A549 (cell line): ENCODE measurements at regions not wholly inside any gene's neighbourhood (a gene's known extent, or its start where the extent isn't known, plus 50 kb on each side); places are given as distances from the start of the nearest gene placed in this dataset.
"Not testable (repeated sequence)": the region's sequence is repeated elsewhere in the genome, so short reads cannot be mapped to it uniquely, and the experiment has no call there.

Source experiments
- BHLHE40 ChIP-seq: IDR thresholded peaks from 2 replicates; pipeline ENCODE4 v1.6.1; 2012; ENCODE audit warnings: low read depth, low read length, inconsistent platforms
- CHD2 ChIP-seq: fragments of 150-350 bp; IDR thresholded peaks from 2 replicates; pipeline ENCODE4 v1.6.1; 2014; ENCODE audit warnings: low read length; ENCODE audit not compliant: partially characterized antibody
- CHD4 ChIP-seq: fragments of 200-600 bp; sonication (generic); IDR thresholded peaks from 2 replicates; pipeline ENCODE4 v1.6.1; 2016; ENCODE audit warnings: antibody characterized with exemption, mild to moderate bottlenecking, borderline replicate concordance
- ESRRA ChIP-seq: fragments of 150-350 bp; IDR thresholded peaks from 2 replicates; pipeline ENCODE4 v1.6.1; 2014; ENCODE audit warnings: mild to moderate bottlenecking, low read length, borderline replicate concordance
- HOXB13 ChIP-seq: fragments of 250-450 bp; sonication (Bioruptor Pico); IDR thresholded peaks from 2 replicates; pipeline ENCODE4 v1.5.0; 2020; ENCODE audit warnings: low read depth, mild to moderate bottlenecking, moderate library complexity
- JUN ChIP-seq, 2 experiments: fragments of >200 bp; sonication (Bioruptor Twin); formaldehyde crosslinking; IDR thresholded peaks; 2 replicates in 1 of 2; 3 replicates in 1 of 2; pipeline ENCODE4 v1.6.1; 2016 to 2017
- KDM1A ChIP-seq: fragments of 200-600 bp; sonication (generic); IDR thresholded peaks from 2 replicates; pipeline ENCODE4 v1.6.1; 2016; ENCODE audit warnings: low read depth, mild to moderate bottlenecking
- MYC ChIP-seq: IDR thresholded peaks from 2 replicates; pipeline ENCODE4 v1.6.1; 2012; ENCODE audit warnings: mild to moderate bottlenecking, inconsistent platforms, low read length, improper control_type of control experiment, borderline replicate concordance
- POLR2A ChIP-seq: IDR thresholded peaks from 2 replicates; pipeline ENCODE4 v1.6.1; 2012; ENCODE audit warnings: mild to moderate bottlenecking, low read length
- RNF2 ChIP-seq: fragments of 200-600 bp; sonication (generic); IDR thresholded peaks from 2 replicates; pipeline ENCODE4 v1.6.1; 2016; ENCODE audit warnings: low read depth, mild to moderate bottlenecking, antibody characterized with exemption, moderate library complexity, borderline replicate concordance
- ZSCAN20 ChIP-seq: fragments of 250-450 bp; sonication (Bioruptor Pico); IDR thresholded peaks from 2 replicates; pipeline ENCODE4 v1.8.0; 2022; ENCODE audit warnings: mild to moderate bottlenecking, moderate library complexity
- TF ChIP-seq, protein P1 (sequence below): fragments of >200 bp; sonication (Bioruptor Twin); formaldehyde crosslinking; IDR thresholded peaks from 3 replicates; pipeline ENCODE4 v1.5.1; 2016

GRCh38 chr7:68090256-68090655 is 1093.6 kb downstream of the TYW1 start:
- TF ChIP-seq, protein P1, sequence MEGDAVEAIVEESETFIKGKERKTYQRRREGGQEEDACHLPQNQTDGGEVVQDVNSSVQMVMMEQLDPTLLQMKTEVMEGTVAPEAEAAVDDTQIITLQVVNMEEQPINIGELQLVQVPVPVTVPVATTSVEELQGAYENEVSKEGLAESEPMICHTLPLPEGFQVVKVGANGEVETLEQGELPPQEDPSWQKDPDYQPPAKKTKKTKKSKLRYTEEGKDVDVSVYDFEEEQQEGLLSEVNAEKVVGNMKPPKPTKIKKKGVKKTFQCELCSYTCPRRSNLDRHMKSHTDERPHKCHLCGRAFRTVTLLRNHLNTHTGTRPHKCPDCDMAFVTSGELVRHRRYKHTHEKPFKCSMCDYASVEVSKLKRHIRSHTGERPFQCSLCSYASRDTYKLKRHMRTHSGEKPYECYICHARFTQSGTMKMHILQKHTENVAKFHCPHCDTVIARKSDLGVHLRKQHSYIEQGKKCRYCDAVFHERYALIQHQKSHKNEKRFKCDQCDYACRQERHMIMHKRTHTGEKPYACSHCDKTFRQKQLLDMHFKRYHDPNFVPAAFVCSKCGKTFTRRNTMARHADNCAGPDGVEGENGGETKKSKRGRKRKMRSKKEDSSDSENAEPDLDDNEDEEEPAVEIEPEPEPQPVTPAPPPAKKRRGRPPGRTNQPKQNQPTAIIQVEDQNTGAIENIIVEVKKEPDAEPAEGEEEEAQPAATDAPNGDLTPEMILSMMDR, result not testable (repeated sequence)
- TF ChIP-seq CHD2; RNF2; POLR2A; BHLHE40; MYC; HOXB13 (CRISPR knock-in tag); ESRRA; CHD4; ZSCAN20 (CRISPR knock-in tag); KDM1A; JUN (IDR thresholded peaks at IDR 0.05): not testable (repeated sequence)
